H1 (cell line): ENCODE measurements at regions not wholly inside any gene's neighbourhood (a gene's known extent, or its start where the extent isn't known, plus 50 kb on each side); places are given as distances from the start of the nearest gene placed in this dataset.

Experiments used
- CTCF ChIA-PET: fragments of 300-600 bp; sonication (Branson Sonifier 250); formaldehyde crosslinking; loops from one replicate; lab custom pipeline; 2021; ENCODE audit not compliant: partially characterized antibody; lab: Charles Lee
- POLR2A ChIA-PET: fragments of 300-600 bp; sonication (Branson Sonifier 250); formaldehyde crosslinking; loops from one replicate; lab custom pipeline; 2021; ENCODE audit warnings: inconsistent platforms; ENCODE audit not compliant: partially characterized antibody; lab: Charles Lee
- DNase-seq, 2 experiments: peaks; one replicate each; pipeline versions ENCODE4 v3.0.0 to v3.0.0-alpha.2; 2010 to 2022; ENCODE audit warnings: low spot score in 2 of 2, low read depth in 1 of 2, mixed read lengths in 1 of 2
- FAIRE-seq: peaks from 2 replicates; lab custom pipeline; 2011; peaks lifted over from hg19 to GRCh38; lab: Jason Lieb, UNC
- H2AFZ ChIP-seq: 2 replicates; pipeline ENCODE4 v1.8.1; 2012; ENCODE audit warnings: low read length, inconsistent platforms
- H2AK5ac ChIP-seq: 2 replicates; pipeline ENCODE4 v1.6.1; 2013; ENCODE audit warnings: low read depth, low read length
- H2BK120ac ChIP-seq: replicated peaks from 2 replicates; pipeline ENCODE3; 2013; ENCODE audit warnings: low read depth, low read length, inconsistent platforms
- H2BK12ac ChIP-seq: 2 replicates; pipeline ENCODE4 v1.6.1; 2013; ENCODE audit warnings: low read depth, low read length
- H2BK15ac ChIP-seq: 2 replicates; pipeline ENCODE4 v1.6.1; 2013; ENCODE audit warnings: low read length
- H2BK20ac ChIP-seq: 2 replicates; pipeline ENCODE4 v1.6.1; 2013; ENCODE audit warnings: low read length
- H2BK5ac ChIP-seq: 2 replicates; pipeline ENCODE4 v1.6.1; 2013; ENCODE audit warnings: low read depth, low read length
- H3K14ac ChIP-seq: 2 replicates; pipeline ENCODE4 v1.6.1; 2013; ENCODE audit warnings: inconsistent platforms; ENCODE audit not compliant: insufficient read length
- H3K18ac ChIP-seq: 2 replicates; pipeline ENCODE4 v1.6.1; 2013; ENCODE audit warnings: low read length; ENCODE audit errors: extremely low read depth
- H3K23ac ChIP-seq: 2 replicates; pipeline ENCODE4 v1.6.1; 2013; ENCODE audit warnings: inconsistent platforms; ENCODE audit not compliant: insufficient read length
- H3K23me2 ChIP-seq: 2 replicates; pipeline ENCODE4 v1.6.1; 2013; ENCODE audit warnings: low read depth, low read length
- H3K27ac ChIP-seq: 2 replicates; pipeline ENCODE4 v1.6.1; 2011; ENCODE audit warnings: low read depth, low read length, inconsistent platforms
- H3K27me3 ChIP-seq, 4 experiments: replicated peaks in 1 of 4; 1 replicate in 1 of 4; 2 replicates in 3 of 4; pipeline versions ENCODE4 v1.6.1 to v1.8.1; 2011 to 2013; ENCODE audit warnings: low read length in 3 of 4, mild to moderate bottlenecking in 3 of 4, inconsistent platforms in 2 of 4, mixed read lengths in 2 of 4, moderate library complexity in 1 of 4; ENCODE audit not compliant: control insufficient read depth in 3 of 4, insufficient read depth in 3 of 4; ENCODE audit errors: extremely low read depth in 1 of 4
- H3K36me3 ChIP-seq, 4 experiments: 2 replicates each; pipeline versions ENCODE4 v1.6.1 to v1.8.1; 2011 to 2013; ENCODE audit warnings: mild to moderate bottlenecking in 4 of 4, low read length in 3 of 4, moderate library complexity in 2 of 4, control low read depth in 1 of 4, inconsistent platforms in 1 of 4; ENCODE audit not compliant: insufficient read depth in 4 of 4, control insufficient read depth in 2 of 4
- H3K4ac ChIP-seq: replicated peaks from 2 replicates; pipeline ENCODE3; 2013; ENCODE audit warnings: low read length, low read depth, mixed read lengths, inconsistent platforms; ENCODE audit not compliant: insufficient read length
- H3K4me1 ChIP-seq, 4 experiments: replicated peaks in 1 of 4; 1 replicate in 1 of 4; 2 replicates in 3 of 4; pipeline versions ENCODE4 v1.6.1 to v1.8.1; 2011 to 2013; ENCODE audit warnings: low read length in 3 of 4, inconsistent platforms in 2 of 4, mixed read lengths in 1 of 4; ENCODE audit not compliant: insufficient read depth in 4 of 4, control insufficient read depth in 3 of 4
- H3K4me2 ChIP-seq, 2 experiments: 2 replicates each; pipeline versions ENCODE4 v1.6.1 to v1.8.1; 2011 to 2013; ENCODE audit warnings: low read depth in 2 of 2, low read length in 2 of 2, control low read depth in 1 of 2, inconsistent platforms in 1 of 2, mild to moderate bottlenecking in 1 of 2; ENCODE audit not compliant: insufficient read depth in 1 of 2
- H3K4me3 ChIP-seq, 4 experiments: fragments of 200-600, 300-600 bp in 1 of 4; sonication (generic), shearing (Covaris generic), sonication (Bioruptor Twin) in 1 of 4; 2 replicates each; pipeline versions ENCODE4 v1.5.1 to v1.8.1; 2011 to 2016; ENCODE audit warnings: low read length in 4 of 4, low read depth in 3 of 4, control low read depth in 2 of 4, inconsistent platforms in 2 of 4, mild to moderate bottlenecking in 2 of 4, mixed read lengths in 1 of 4, moderate library complexity in 1 of 4; ENCODE audit not compliant: insufficient read depth in 2 of 4; ENCODE audit errors: extremely low read depth in 1 of 4
- H3K56ac ChIP-seq: replicated peaks from 2 replicates; pipeline ENCODE3; 2013; ENCODE audit warnings: low read depth, mild to moderate bottlenecking, mixed read lengths, low read length, inconsistent platforms; ENCODE audit not compliant: insufficient read length
- H3K79me1 ChIP-seq: 2 replicates; pipeline ENCODE4 v1.6.1; 2013; ENCODE audit warnings: low read depth, low read length, control low read depth
- H3K79me2 ChIP-seq, 2 experiments: 2 replicates each; pipeline versions ENCODE4 v1.6.1 to v1.8.1; 2012 to 2013; ENCODE audit warnings: low read length in 2 of 2, mild to moderate bottlenecking in 2 of 2, inconsistent platforms in 1 of 2; ENCODE audit not compliant: insufficient read depth in 2 of 2, control insufficient read depth in 1 of 2
- H3K9ac ChIP-seq, 4 experiments: replicated peaks in 1 of 4; 1 replicate in 1 of 4; 2 replicates in 3 of 4; pipeline versions ENCODE4 v1.6.1 to v1.8.1; 2011 to 2013; ENCODE audit warnings: low read depth in 3 of 4, low read length in 3 of 4, control low read depth in 2 of 4, mild to moderate bottlenecking in 2 of 4, moderate library complexity in 2 of 4, inconsistent platforms in 1 of 4; ENCODE audit errors: extremely low read depth in 1 of 4
- H3K9me3 ChIP-seq, 2 experiments: 2 replicates each; pipeline versions ENCODE4 v1.6.1 to v1.8.1; 2012 to 2013; ENCODE audit warnings: mild to moderate bottlenecking in 2 of 2, moderate library complexity in 2 of 2, control low read depth in 1 of 2, inconsistent platforms in 1 of 2, low read depth in 1 of 2, low read length in 1 of 2, mixed read lengths in 1 of 2; ENCODE audit not compliant: insufficient read depth in 2 of 2
- H4K20me1 ChIP-seq, 2 experiments: replicated peaks in 1 of 2; 2 replicates each; pipeline versions ENCODE3 to v1.8.1; 2011 to 2013; ENCODE audit warnings: inconsistent platforms in 2 of 2, low read length in 2 of 2, mild to moderate bottlenecking in 1 of 2; ENCODE audit not compliant: insufficient read depth in 2 of 2, control insufficient read depth in 1 of 2
- H4K5ac ChIP-seq: 2 replicates; pipeline ENCODE4 v1.6.1; 2013; ENCODE audit warnings: low read length, low read depth, mixed read lengths, inconsistent platforms; ENCODE audit not compliant: insufficient read length
- H4K8ac ChIP-seq: 2 replicates; pipeline ENCODE4 v1.8.0; 2013; ENCODE audit warnings: mild to moderate bottlenecking, moderate library complexity, low read length, inconsistent platforms; ENCODE audit not compliant: insufficient read depth; ENCODE audit errors: extremely low read depth
- H4K91ac ChIP-seq: replicated peaks from 2 replicates; pipeline ENCODE3; 2013; ENCODE audit warnings: low read length, mixed read lengths, inconsistent platforms; ENCODE audit not compliant: insufficient read length
- KDM5A ChIP-seq: fragments of 200-600 bp; IDR thresholded peaks from 2 replicates; pipeline ENCODE4 v1.7.1; 2012; ENCODE audit warnings: mild to moderate bottlenecking, low read length, inconsistent platforms, mixed read lengths
- RBBP5 ChIP-seq: IDR thresholded peaks from 2 replicates; pipeline ENCODE4 v1.7.1; 2012; ENCODE audit warnings: low read depth, mild to moderate bottlenecking, inconsistent platforms, low read length, moderate library complexity, borderline replicate concordance
- SP4 ChIP-seq: IDR thresholded peaks from 2 replicates; pipeline ENCODE4 v1.6.1; 2012; ENCODE audit warnings: low read length, inconsistent platforms
- TBP ChIP-seq: IDR thresholded peaks from 2 replicates; pipeline ENCODE4 v1.6.1; 2011; ENCODE audit warnings: low read depth, low read length, improper control_type of control experiment
- WGBS, 2 experiments: shearing (Covaris generic) in 1 of 2; methylation state at CpG; one replicate each; pipeline versions ENCODE4 v1.1.6 to v1.1.7; 2013 to 2015; ENCODE audit warnings: low lambda C conversion rate in 2 of 2, mixed read lengths in 2 of 2, inconsistent platforms in 1 of 2, low coverage in 1 of 2, missing lambda C conversion rate in 1 of 2; ENCODE audit not compliant: insufficient replicate concordance in 2 of 2, insufficient coverage in 1 of 2, insufficient read length in 1 of 2; ENCODE audit errors: extremely low coverage in 1 of 2, missing lambda C conversion rate in 1 of 2; 5-methylcytosine and 5-hydroxymethylcytosine counted together

DNA sequence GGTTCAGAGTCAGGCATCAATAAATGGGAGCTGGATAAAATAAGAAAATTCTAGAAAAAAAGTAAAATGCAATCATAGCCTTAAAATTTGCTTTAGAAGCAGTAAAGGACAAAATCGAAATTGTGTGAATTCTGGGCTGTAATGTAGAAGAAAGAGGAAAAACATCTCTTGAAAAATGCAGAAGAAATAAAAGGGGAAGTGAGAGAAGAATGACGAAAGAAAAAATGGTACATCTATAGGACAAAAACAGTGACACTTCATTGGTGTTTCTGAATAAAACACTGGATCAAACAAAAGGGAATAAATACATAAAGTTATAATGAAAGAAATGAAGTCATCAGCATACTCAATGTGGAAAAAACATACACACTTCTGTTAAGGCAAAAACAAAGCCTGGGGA, 642.3 kb downstream of the ACTL7B start:
- H3K4me3 ChIP-seq: no peak overlapping the region
- H2BK20ac ChIP-seq: no peak overlapping the region
- no peak overlapping the region for H2AFZ ChIP-seq
- no peak overlapping the region for H3K18ac ChIP-seq
- TF ChIP-seq TBP: no peak
- no peak for TF ChIP-seq KDM5A
- no peak for TF ChIP-seq SP4
- TF ChIP-seq RBBP5: no peak
- TF ChIP-seq, all 59 proteins: peak for 0
- Histone ChIP-seq H3K56ac (no peak overlapping the region), H3K9ac (no peak overlapping the region), H3K4ac (no peak overlapping the region), H4K91ac (no peak overlapping the region), H2BK5ac (no peak overlapping the region), H2BK120ac (no peak overlapping the region), H3K79me1 (no peaks in the 10 kb centered on the region), H2BK12ac (no peak overlapping the region), H4K20me1 (no peaks in the 10 kb centered on the region), H3K27me3 (no peaks in the 10 kb centered on the region), H2AK5ac (no peak overlapping the region), H3K4me1 (no peaks in the 10 kb centered on the region), H3K4me2 (no peak overlapping the region), H3K23me2 (no peaks in the 10 kb centered on the region), H4K5ac (no peak overlapping the region), H4K8ac (no peak overlapping the region), H3K14ac (no peak overlapping the region), H3K36me3 (no peaks in the 10 kb centered on the region), H3K9me3 (no peaks in the 10 kb centered on the region), H2BK15ac (no peak overlapping the region), H3K27ac (no peak overlapping the region), H3K23ac (no peak overlapping the region), H3K79me2 (no peaks in the 10 kb centered on the region)
- FAIRE-seq: no peak
- DNase-seq: no peak
- POLR2A ChIA-PET: no interaction called here
- 100% methylated on average over 2 of the region's 2 CpGs; no CpG with 5 or more reads in 1 of the 2 experiments for WGBS, 2 experiments
- CTCF ChIA-PET: interaction anchor here (0.6 kb wide), 1 partner anchor 327 kb away, joined by 3 read pairs; no protein-coding TSS in a partner anchor
